CD4-positive, alpha-beta memory T cell (primary cell): ENCODE measurements at regions not wholly inside any gene's neighbourhood (a gene's known extent, or its start where the extent isn't known, plus 50 kb on each side); places are given as distances from the start of the nearest gene placed in this dataset.
A peak's percentile ranks its signal among the peaks of the same experiment; 100 is the strongest.
"Not testable (repeated sequence)": the region's sequence is repeated elsewhere in the genome, so short reads cannot be mapped to it uniquely, and the experiment has no call there.

Experiments used
- CTCF ChIA-PET: fragments of 350-600 bp; sonication (Branson Sonifier 250); formaldehyde crosslinking; loops from one replicate; lab custom pipeline; 2021; ENCODE audit warnings: inconsistent platforms; ENCODE audit not compliant: partially characterized antibody; lab: Charles Lee
- POLR2A ChIA-PET: fragments of 350-600 bp; sonication (Branson Sonifier 250); formaldehyde crosslinking; loops from one replicate; lab custom pipeline; 2021; ENCODE audit not compliant: partially characterized antibody; lab: Charles Lee
- DNase-seq, 5 donors: peaks; one replicate each; pipeline versions ENCODE4 v3.0.0 to v3.0.0-alpha.2; 2020 to 2022; ENCODE audit warnings: mixed read lengths in 1 of 5
- H3K27ac ChIP-seq: one replicate; pipeline ENCODE4 v1.7.0; 2013; ENCODE audit warnings: low read depth, low read length
- H3K27me3 ChIP-seq: 2 replicates; pipeline ENCODE4 v1.7.0; 2013; ENCODE audit warnings: mild to moderate bottlenecking, low read length, moderate library complexity; ENCODE audit not compliant: insufficient read depth
- H3K36me3 ChIP-seq: 2 replicates; pipeline ENCODE4 v1.7.0; 2013; ENCODE audit warnings: mild to moderate bottlenecking, low read length, moderate library complexity; ENCODE audit not compliant: insufficient read depth
- H3K4me1 ChIP-seq: 2 replicates; pipeline ENCODE4 v1.7.0; 2013; ENCODE audit warnings: mild to moderate bottlenecking, low read length, moderate library complexity; ENCODE audit not compliant: insufficient read depth
- H3K4me3 ChIP-seq, 2 donors: one replicate each; pipeline ENCODE4 v1.7.0; 2013; ENCODE audit warnings: low read length in 2 of 2, mild to moderate bottlenecking in 1 of 2
- H3K9me3 ChIP-seq, 2 donors: one replicate each; pipeline ENCODE4 v1.7.0; 2013; ENCODE audit warnings: low read length in 2 of 2, control low read depth in 1 of 2; ENCODE audit not compliant: control insufficient read depth in 1 of 2
- H3K27ac Mint-ChIP-seq, 7 donors: one replicate each; pipeline ENCODE4 v1.8.0; 2020 to 2021; ENCODE audit warnings: mixed read lengths in 7 of 7, mild to moderate bottlenecking in 6 of 7, inconsistent platforms in 3 of 7, moderate library complexity in 3 of 7
- H3K27me3 Mint-ChIP-seq, 2 donors: one replicate each; pipeline ENCODE4 v1.8.0; 2020 to 2021; ENCODE audit warnings: mixed read lengths in 2 of 2
- H3K36me3 Mint-ChIP-seq, 2 donors: one replicate each; pipeline ENCODE4 v1.8.0; 2020 to 2021; ENCODE audit warnings: mixed read lengths in 2 of 2, inconsistent platforms in 1 of 2, mild to moderate bottlenecking in 1 of 2
- H3K4me1 Mint-ChIP-seq, 4 donors: one replicate each; pipeline ENCODE4 v1.8.0; 2020 to 2021; ENCODE audit warnings: mixed read lengths in 4 of 4, mild to moderate bottlenecking in 1 of 4
- H3K4me3 Mint-ChIP-seq, 8 donors: one replicate each; pipeline ENCODE4 v1.8.0; 2020 to 2021; ENCODE audit warnings: mixed read lengths in 8 of 8, mild to moderate bottlenecking in 7 of 8, moderate library complexity in 6 of 8, inconsistent platforms in 3 of 8
- H3K9me3 Mint-ChIP-seq, 8 donors: one replicate each; pipeline ENCODE4 v1.8.0; 2020 to 2021; ENCODE audit warnings: mixed read lengths in 8 of 8, mild to moderate bottlenecking in 5 of 8, inconsistent platforms in 3 of 8, moderate library complexity in 1 of 8
- intact Hi-C: fragments of 100-400 bp; cut with micrococcal nuclease; formaldehyde crosslinking; loops from one replicate; pipeline ENCODE4 v1.15.1; 2023

DNA sequence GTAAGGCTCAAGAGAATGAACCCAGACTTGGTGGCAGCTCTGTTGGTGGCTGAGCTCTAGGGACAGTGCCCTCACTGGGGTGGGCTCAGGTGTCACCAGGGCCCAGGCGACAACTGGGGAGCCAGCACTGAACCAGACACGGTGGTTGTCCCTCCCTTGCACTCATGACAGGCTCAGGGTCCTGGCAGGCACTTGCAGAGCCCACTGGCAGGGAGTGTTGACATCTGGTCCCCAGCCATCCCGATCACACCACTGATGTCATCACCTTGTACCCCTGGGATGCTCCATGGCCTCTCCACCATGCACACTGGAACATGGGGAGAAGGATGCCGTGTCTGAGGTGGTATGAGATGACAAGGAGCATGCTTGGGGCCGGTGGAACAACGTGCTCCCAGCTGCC, 138.6 kb downstream of the NPIPB11 start:
- H3K27me3 ChIP-seq, H3K4me3 ChIP-seq, H3K27ac Mint-ChIP-seq, CTCF ChIA-PET, H3K36me3 Mint-ChIP-seq, H3K4me3 Mint-ChIP-seq, H3K9me3 ChIP-seq, DNase-seq, H3K27me3 Mint-ChIP-seq, H3K9me3 Mint-ChIP-seq, H3K27ac ChIP-seq, intact Hi-C loops, H3K4me1 Mint-ChIP-seq, H3K36me3 ChIP-seq, POLR2A ChIA-PET, H3K4me1 ChIP-seq: not testable (repeated sequence)

DNA sequence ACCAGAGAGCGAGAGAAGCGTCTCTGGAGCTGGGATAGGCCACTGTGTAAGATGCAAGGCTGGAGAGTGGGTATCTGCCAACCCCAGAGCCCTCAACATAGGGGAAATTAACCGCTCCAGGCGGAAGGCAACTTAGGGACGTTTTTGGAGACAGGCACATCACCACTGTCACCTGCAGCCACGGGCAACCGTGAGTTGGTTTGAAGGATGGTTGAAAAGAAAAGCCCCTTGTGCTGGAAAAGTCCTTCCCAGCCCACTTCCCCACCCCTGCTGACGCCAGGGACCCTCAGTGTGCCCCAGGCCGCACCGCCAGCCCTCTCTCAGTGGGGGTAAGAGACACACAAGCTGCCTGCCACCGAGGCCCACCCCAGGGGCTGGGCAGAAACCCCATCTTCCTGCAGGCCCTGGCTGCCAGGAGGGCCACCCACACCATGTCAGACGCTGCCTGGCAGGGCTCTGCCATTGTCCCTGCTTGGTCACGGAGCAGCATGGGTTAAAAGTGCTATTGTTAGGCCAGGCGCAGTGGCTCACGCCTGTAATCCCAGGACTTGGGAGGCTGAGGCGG, 139.4 kb downstream of the NPIPB11 start:
- H3K9me3 Mint-ChIP-seq, CTCF ChIA-PET, H3K36me3 ChIP-seq, H3K4me1 Mint-ChIP-seq, H3K4me1 ChIP-seq, DNase-seq, H3K4me3 ChIP-seq, H3K9me3 ChIP-seq, H3K27me3 Mint-ChIP-seq, H3K36me3 Mint-ChIP-seq, H3K4me3 Mint-ChIP-seq, H3K27me3 ChIP-seq, POLR2A ChIA-PET, H3K27ac Mint-ChIP-seq, intact Hi-C loops, H3K27ac ChIP-seq: not testable (repeated sequence)

DNA sequence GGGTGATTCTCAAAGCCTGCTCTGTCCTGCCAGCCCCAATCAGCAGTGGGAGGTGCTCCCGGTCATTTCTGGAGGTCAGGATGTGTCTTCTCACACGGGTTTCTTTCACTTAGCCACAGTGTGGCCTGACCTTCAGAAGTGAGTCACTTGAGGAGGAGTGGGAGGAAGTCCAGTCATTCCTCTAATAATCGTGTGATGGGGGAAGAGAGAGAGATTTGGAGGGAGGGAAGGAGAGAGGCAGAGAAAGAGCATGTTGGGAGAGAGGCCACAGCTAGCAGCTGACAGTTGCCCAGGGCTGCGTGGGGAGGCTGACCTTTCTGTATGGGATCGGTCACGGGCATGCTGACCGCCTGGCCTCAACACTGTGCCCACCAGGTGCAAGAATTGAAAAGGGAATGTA, 139.9 kb downstream of the NPIPB11 start:
- H3K4me3 ChIP-seq, H3K9me3 ChIP-seq, DNase-seq, POLR2A ChIA-PET, H3K36me3 ChIP-seq, H3K4me1 ChIP-seq, CTCF ChIA-PET, H3K27me3 Mint-ChIP-seq, H3K4me3 Mint-ChIP-seq, H3K4me1 Mint-ChIP-seq, H3K9me3 Mint-ChIP-seq, H3K36me3 Mint-ChIP-seq, H3K27me3 ChIP-seq, H3K27ac ChIP-seq, intact Hi-C loops: not testable (repeated sequence)
- peak overlapping the region in 2 of 7 donors; percentile 31 to 43 for H3K27ac Mint-ChIP-seq

DNA sequence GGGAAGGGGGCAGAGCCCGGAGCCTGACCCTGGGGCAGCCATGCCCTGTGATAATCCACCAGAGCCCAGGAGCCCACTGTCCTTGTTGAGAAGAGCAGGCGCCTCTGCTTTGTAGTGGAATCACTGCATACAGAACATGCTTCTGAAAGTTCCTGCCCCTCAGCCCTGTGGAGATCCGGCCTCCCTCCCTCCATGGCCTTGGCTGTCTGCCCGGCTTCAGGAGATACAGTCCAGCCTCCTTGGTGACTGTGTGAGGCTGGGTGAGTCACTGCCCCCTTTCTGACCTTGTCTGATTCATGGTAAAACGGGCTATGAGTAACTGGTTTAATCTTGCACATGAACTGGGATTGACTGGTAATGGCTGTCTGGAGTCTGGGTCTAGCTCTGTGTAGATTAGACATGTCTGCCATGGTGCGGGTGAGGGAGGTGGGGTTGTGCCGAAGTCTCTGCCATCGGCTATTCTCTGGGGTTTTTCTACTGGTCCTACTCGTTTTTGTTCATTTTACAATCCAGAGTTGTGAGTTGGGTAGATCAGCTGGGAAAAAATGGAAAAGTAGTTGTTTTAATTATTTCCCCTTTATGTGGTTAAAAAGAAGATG, 141.2 kb downstream of the NPIPB11 start:
- H3K9me3 Mint-ChIP-seq, POLR2A ChIA-PET, DNase-seq, H3K9me3 ChIP-seq, H3K36me3 Mint-ChIP-seq, H3K4me1 Mint-ChIP-seq, H3K27me3 ChIP-seq, H3K4me3 ChIP-seq, H3K36me3 ChIP-seq, CTCF ChIA-PET, H3K27ac ChIP-seq, H3K4me3 Mint-ChIP-seq, H3K27me3 Mint-ChIP-seq, H3K27ac Mint-ChIP-seq, intact Hi-C loops, H3K4me1 ChIP-seq: not testable (repeated sequence)

DNA sequence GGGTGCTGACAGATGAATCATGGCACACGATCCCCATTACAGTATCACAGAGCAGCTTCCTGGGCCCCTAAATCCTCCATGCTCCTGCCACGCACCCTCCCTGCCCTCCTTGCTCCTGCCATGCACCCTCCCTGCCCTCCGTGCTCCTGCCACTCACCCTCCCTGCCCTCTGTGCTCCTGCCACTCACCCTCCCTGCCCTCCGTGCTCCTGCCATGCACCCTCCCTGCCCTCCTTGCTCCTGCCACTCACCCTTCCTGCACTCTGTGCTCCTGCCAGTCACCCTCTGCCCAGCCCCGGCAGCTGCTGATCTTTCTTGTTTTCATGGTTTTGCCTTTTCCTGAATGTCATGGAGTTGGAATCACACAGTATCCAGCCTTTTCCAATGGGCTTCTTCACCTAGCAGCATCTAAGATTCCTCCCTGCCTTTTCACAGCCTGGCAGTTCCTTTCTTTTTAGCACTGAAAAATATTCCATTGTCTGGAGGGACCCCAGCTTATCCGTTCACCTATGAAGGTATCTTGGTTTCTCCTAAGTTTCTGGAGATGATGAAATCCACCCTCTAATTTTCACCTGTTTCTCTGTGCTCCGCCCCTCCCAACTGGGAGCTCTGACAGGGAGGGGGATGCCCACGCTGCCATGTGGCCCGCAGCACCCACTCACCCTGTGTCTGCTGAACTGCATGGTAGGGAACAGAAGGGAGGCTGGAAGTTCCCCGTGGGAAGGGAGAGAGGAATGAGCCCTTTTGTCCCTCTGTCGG, 142.3 kb downstream of the NPIPB11 start:
- H3K9me3 ChIP-seq, H3K27me3 Mint-ChIP-seq, DNase-seq, H3K9me3 Mint-ChIP-seq, H3K4me1 Mint-ChIP-seq, H3K36me3 ChIP-seq, intact Hi-C loops, POLR2A ChIA-PET, H3K27me3 ChIP-seq, H3K27ac ChIP-seq, CTCF ChIA-PET, H3K4me3 ChIP-seq, H3K36me3 Mint-ChIP-seq, H3K4me1 ChIP-seq, H3K4me3 Mint-ChIP-seq: not testable (repeated sequence)
- H3K27ac Mint-ChIP-seq: peak overlapping the region in 1 of 7 donors; percentile 70

DNA sequence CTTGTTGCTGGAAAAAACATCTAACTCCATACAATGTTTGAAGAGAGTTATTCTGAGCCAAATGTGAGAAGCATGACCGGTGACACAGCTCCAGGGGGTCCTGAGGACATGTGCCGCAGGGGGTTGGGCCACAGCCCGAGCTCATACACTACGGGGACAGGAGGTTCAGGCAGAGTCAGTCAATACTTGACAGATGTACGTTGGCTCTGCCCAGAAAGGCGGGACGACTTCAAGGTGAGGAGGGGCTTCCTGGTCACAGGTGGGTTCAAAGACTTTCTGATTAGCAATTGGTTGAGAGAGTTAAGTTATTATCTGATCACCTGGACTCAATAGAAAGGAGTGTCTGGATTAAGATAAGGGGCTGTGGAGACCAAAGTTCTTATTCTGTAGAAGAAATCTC, 143.8 kb downstream of the NPIPB11 start:
- intact Hi-C loops, H3K36me3 Mint-ChIP-seq, POLR2A ChIA-PET, H3K4me1 ChIP-seq, H3K9me3 Mint-ChIP-seq, H3K4me3 Mint-ChIP-seq, H3K27me3 ChIP-seq, H3K4me1 Mint-ChIP-seq, H3K9me3 ChIP-seq, DNase-seq, H3K36me3 ChIP-seq, H3K27ac ChIP-seq, CTCF ChIA-PET, H3K4me3 ChIP-seq, H3K27me3 Mint-ChIP-seq: not testable (repeated sequence)
- H3K27ac Mint-ChIP-seq: peak overlapping the region in 1 of 7 donors; percentile 78

DNA sequence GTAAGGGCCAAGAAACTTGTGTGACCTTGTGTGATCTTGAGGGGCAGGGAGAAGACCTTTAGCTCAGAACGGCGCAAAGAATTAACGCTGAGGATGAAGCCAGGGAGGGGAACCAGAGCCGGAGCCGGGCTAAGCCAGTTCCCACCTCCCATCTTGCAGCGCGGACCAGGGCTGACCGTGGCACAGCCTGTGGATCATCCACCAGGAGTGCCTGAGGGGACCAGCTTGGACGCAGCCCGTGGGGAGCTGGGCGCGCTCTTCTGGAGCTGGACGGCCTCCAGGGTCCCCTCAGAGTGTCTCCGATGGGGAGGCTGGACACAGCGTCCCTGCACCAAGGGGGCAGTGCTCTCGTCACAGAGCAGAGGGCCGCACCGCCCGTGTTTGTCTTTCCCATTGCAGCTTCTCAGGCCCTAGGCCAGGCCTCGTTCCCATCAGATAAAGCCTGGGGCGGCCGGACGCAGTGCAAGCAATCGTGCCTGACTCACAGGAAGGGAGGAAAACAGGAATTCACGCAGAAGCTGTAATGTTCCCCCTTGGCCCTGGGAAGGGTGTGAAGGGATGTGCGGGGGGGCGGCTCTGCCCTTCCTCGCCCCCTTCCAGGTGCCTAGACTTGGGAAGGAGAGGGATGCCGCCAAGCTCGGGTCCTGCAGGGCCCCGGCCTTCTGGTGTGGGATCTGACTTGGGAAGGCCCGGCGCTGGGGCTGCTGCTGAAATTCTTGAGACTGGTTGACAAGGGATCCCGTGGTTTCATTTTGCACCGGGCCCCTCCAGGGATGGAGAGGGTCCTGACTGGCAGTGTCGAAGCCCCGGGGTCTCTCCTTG, 144.9 kb downstream of the NPIPB11 start:
- H3K36me3 Mint-ChIP-seq, DNase-seq, CTCF ChIA-PET, H3K27me3 ChIP-seq, H3K27me3 Mint-ChIP-seq, H3K27ac Mint-ChIP-seq, H3K4me3 ChIP-seq, H3K9me3 Mint-ChIP-seq, H3K36me3 ChIP-seq, H3K4me1 ChIP-seq, H3K4me1 Mint-ChIP-seq, POLR2A ChIA-PET, H3K9me3 ChIP-seq, H3K27ac ChIP-seq, H3K4me3 Mint-ChIP-seq, intact Hi-C loops: not testable (repeated sequence)
